NCI-H524 (cell line): ENCODE measurements at regions not wholly inside any gene's neighbourhood (a gene's known extent, or its start where the extent isn't known, plus 50 kb on each side); places are given as distances from the start of the nearest gene placed in this dataset.

Experiments
- DNase-seq, 2 experiments: peaks; one replicate each; lab custom pipeline; 2025; lab: John Stamatoyannopoulos, UW

DNA sequence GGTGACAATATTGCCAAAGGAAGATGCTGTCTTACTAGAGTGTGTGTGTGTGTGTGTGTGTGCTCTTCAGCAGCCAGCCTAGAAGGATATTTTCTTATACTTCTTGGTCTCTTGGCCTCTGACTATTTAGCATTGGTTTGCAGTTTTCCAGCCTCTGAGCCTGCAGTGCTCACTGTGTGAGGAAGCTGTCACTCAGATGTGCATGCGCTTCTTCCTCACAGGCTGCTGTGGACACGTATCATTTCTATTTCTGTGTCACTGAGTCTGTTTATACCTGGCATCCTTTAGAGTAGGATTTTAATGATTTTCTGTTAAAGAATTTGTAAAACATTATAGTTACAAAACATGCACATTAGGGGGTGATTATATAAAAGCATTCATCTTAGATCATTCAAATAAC, 83.3 kb downstream of the ALDH8A1 start:
- no peak for DNase-seq

GRCh38 chr6:134864558-134864957, 85.3 kb downstream of the ALDH8A1 start:
- DNase-seq, result no peak

GRCh38 chr6:134863763-134864510, 86.0 kb downstream of the ALDH8A1 start:
- no peak for DNase-seq

GRCh38 chr6:134854366-134854765, 95.5 kb downstream of the ALDH8A1 start:
- DNase-seq, result no peak

- DNase-seq, result no peak
Measured at GRCh38 chr6:134853111-134854055, 96.5 kb downstream of the ALDH8A1 start.

- DNase-seq, result no peak
Measured at GRCh38 chr6:134851548-134851947, 98.4 kb downstream of the ALDH8A1 start.

DNA sequence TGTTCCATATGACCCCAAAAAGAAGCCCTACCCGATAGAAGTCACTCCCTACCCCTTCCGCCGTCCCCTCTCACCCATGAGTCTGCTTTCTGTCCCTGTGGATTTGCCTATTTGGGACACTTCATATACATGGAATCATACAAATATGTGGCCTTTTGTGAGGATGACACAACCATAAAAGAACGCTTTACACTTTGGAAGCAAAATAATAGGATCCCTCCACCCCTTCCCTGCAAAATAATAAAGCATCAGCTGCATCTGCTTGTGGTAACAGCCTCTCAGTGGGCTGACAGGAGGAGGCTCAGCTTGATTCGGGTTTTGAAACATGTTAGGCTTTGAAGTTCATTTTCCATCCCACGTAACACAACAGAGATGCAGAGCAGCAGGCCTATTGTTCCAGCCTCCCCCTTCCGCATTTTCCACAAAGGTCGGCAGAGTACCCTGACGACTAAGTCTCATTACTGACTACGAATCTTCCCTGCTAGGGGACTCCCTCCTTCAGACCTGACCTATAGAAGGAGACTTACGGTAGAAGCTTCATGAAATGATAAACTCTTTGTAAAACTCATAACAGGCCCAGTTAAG, 99.1 kb downstream of the ALDH8A1 start:
- DNase-seq, result no peak

GRCh38 chr6:134849920-134850447, 99.9 kb downstream of the ALDH8A1 start:
- DNase-seq, result no peak

- no peak for DNase-seq
Measured at GRCh38 chr6:134848076-134848475, 101.8 kb downstream of the ALDH8A1 start.

- DNase-seq, result no peak
Measured at GRCh38 chr6:134846865-134847264, 103.0 kb downstream of the ALDH8A1 start.

- no peak for DNase-seq
Measured at GRCh38 chr6:134846031-134846430, 103.9 kb downstream of the ALDH8A1 start.

DNA sequence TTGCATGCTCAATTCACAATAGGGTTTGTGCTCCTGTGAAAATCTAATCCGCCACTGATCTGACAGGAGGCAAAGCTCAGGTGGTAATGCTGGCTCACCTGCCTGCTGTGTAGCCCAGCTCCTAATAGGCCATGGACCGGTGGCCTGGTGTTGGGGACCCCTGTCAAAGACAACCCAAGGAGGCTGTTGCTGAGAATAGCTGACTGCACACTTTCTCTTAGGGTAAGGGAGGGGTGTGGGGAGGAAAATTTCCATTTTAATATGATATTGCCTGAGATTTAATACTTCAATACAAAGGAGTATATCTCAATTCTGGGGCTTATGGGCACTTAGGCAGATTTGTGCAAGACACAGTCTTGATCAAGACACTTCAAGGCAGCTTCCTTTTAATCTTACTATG, 105.8 kb downstream of the ALDH8A1 start:
- DNase-seq, result no peak

DNA sequence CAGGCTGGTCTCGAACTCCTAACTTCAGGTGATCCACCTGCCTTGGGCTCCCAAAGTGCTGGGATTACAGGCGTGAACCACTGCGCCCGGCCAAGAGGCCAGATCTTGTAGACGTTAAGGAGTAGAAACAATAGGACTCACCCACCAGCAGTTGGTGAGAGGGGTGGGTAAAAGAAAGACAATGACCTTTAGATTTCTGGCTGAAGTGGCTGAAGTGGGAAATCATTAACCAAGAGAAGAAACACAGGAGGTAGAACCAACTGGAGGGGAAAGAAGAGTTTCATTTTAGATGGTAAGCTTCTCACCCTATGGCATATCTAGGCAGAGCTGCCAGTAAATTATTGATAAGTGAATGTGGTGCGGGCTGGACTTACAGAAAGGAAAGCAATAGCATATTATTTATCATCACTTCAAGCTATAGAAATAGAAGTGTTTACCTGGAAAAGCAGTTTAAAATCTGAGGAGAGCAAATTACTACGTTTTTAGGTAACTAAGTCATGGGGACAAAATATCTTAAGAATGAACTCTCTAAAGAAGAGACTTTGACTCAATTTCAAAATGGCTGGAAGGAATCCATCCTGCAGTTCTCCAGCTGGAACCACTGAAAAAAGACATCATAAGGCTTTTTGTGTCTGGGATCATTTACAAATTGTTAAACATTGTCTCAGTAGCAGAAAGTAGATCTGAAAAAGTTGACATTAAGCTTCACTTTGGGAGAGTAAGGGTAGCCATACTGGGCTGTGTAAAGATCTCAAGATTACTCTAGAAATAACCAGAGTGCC, 109.6 kb downstream of the ALDH8A1 start:
- no peak for DNase-seq

DNA sequence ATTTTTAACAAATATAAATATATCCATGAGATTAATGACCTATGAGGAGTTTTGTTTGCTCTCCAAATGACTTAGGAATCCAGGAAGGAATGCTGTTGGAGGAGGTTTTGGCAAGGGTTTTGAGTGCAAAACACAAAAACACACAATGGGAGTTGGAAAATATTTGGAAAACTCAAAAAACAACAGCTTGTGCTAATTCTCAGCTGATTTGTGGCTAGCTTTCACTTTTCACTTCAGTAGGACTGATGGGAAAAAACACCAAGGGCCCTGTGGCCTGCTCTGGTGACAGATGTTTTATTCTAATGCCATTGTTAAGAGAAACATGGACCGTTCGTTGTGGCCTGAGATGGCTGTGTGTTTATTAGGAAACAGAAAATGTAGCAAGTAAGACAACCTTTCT, 113.9 kb downstream of the ALDH8A1 start:
- DNase-seq, result peak; percentile 26 to 66

- DNase-seq, result peak; percentile 93 to 99
Measured at GRCh38 chr6:134830940-134831339, 119.0 kb downstream of the ALDH8A1 start.

DNA sequence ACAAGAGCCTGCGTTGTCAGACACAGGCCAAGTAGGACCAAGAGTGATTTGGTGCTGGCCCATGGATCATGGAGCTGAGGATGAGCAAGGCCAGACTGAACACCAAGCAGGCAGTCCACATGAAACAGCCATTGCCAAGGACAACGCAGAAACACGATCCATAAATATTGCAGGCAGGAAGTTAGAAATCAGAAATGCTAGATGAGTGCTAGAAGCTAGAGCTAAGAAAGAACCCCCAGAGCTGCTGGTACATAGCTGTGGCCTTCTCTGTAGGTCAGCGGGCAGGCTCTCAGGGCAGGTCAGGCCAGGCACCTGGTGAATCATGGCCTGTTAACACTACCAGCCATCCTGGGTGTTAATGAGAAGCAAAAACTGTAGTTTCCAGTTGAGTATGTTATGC, 119.7 kb downstream of the ALDH8A1 start:
- DNase-seq, result peak in 1 of 2 experiments; percentile 46

DNA sequence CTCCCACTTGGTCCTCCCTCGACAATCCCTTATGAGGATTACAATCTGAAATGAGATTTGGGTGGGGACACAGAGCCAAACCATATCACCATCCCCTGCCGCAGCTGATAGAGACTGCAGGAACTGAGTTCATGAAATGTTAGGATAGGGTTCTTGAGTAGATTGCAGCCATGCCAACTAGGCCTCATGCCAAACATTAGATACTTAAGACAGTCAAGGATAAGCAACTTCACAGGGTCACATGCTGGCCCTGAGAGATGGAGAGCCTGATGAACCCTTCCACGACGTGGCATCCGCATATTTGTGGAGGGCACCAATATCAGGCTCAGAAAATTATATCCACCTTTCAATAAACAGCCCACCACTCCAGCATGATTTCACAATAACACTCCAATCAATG, 121.3 kb downstream of the ALDH8A1 start:
- peak in 1 of 2 experiments; percentile 19 for DNase-seq

DNA sequence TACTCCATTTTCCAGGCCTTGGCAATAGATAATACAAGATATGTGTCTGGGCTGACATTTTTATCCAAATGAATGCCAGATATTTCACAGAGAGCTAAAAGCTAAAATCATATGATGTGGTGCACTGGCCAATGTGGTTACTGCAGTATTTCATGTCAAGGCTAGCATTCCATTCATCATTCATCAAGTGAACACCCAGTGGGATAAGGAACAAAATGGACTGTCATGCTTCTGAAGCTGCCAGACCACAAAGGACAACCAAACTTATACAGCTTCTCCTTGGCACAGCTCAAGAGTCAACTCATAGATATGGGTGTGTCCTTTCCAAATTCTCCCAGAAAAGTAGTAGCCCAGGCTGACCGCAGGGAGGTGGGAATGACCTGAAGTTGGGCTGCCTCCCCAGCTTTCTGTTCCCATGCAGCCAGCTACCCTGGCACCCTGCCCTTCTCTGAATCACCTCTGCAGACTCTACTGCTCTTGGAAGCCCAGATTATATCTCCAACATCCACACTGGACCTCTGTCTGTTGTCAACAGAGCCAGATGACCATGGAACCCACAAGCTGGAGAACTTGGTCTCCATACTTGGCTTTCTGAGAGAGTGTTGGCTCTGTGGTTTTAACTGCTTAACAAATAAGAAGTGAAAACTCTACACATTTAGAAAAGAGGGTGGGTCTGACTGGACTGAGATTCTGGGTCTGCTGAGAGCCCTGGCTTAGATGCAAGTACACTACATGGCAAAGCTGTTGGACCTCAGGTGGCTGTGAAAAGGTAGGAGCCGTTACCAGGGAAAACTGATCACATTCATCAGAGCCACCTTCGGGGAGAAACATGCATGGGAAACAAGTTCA, 122.8 kb downstream of the ALDH8A1 start:
- DNase-seq, result no peak

GRCh38 chr6:134823710-134824034, 126.2 kb downstream of the ALDH8A1 start:
- DNase-seq, result no peak

GRCh38 chr6:134822920-134823709, 126.8 kb downstream of the ALDH8A1 start:
- DNase-seq, result peak; percentile 73 to 90
